ENCODE measurements at regions not wholly inside any gene's neighbourhood (a gene's known extent, or its start where the extent isn't known, plus 50 kb on each side); places are given as distances from the start of the nearest gene placed in this dataset.

DNA sequence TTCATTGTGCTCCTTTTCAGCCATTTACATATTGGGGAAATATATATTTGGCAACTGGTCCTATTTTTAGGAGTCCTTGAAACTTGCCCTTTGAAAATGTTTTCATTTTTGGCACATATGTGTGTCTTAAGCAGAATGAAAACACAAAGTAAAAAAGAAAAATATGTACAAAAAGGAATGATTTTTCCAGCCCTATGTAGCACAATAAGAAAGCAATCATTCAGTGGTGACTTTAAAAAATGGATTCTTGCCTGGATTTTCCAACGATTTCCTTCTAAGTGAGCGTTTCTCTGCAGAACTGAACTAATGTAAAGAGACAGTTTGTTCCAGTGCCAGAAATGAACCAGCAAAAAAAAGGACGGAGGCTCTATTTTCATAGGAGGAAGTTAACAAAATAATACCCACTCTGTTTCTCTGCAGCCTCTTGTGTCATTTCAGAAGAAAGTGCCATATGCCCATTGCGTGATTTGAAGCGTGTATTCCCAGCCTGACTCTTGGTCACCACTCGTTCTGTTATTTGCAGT, 340.1 kb downstream of the SETD4 start:
- peaks cover 25 to 27% of the 10 kb centered on the region in 2 experiments for H3K27me3 ChIP-seq (ENCODE audit: control insufficient read depth in 2 of 2, insufficient read depth in 2 of 2, low read length in 2 of 2)
- no TSS peak for BruUV-seq (replicated peaks)
- no peaks in the 10 kb centered on the region for H3K79me2 ChIP-seq (ENCODE audit: control insufficient read depth, insufficient read depth, low read length)
- H3K9me3 ChIP-seq (replicated peaks; ENCODE audit: control insufficient read depth, insufficient read depth, low read length), result no peaks in the 10 kb centered on the region
- H2AFZ ChIP-seq (ENCODE audit: low read depth, low read length), result no peak overlapping the region
- ChIA-PET POLR2A (no interaction called here), CTCF (interaction anchor here (1.0 to 1.4 kb wide), 2 partner anchors 11 to 975 kb away, joined by 3 read pairs; no protein-coding TSS in a partner anchor)
- H3K4me3 ChIP-seq (replicated peaks in 1 of 3; ENCODE audit: insufficient read depth in 1 of 3, low read depth in 1 of 3, low read length in 3 of 3), result no peak overlapping the region
- no peaks in the 10 kb centered on the region for H3K4me1 ChIP-seq (ENCODE audit: control insufficient read depth, extremely low read depth, insufficient read depth, low read length)
- H3K4me2 ChIP-seq (ENCODE audit: insufficient read depth, low read length), result no peak overlapping the region
- no peak overlapping the region for H3K27ac ChIP-seq (ENCODE audit: insufficient read depth, low read depth, low read length)
- FAIRE-seq (no peak), DNase-seq (ENCODE audit: low read depth, low spot score) (no peak)
- H3K9ac ChIP-seq (replicated peaks; ENCODE audit: extremely low read depth, insufficient read depth, low read length), result no peak overlapping the region
- H4K20me1 ChIP-seq (replicated peaks; ENCODE audit: control insufficient read depth, extremely low read depth, insufficient read depth, low read length), result no peaks in the 10 kb centered on the region
- intact Hi-C loops (cut with micrococcal nuclease), result no loop called here
- dilution Hi-C loops (cut with MboI; ENCODE audit: extremely low pct_ligation_motif_present, low sequenced_read_pairs), result no loop called here
- TF ChIP-seq POLR2A (IDR thresholded peaks at IDR 0.05; ENCODE audit: low read depth, low read length) (no peak), POLR2AphosphoS5 (IDR thresholded peaks at IDR 0.05; ENCODE audit: insufficient read depth, low read depth, low read length) (no peak), JUN (IDR thresholded peaks at IDR 0.05; ENCODE audit: borderline replicate concordance, insufficient read depth, insufficient read length, low read depth) (no peak), MYC (IDR thresholded peaks at IDR 0.05; ENCODE audit: low read depth, low read length) (no peak), FOS (IDR thresholded peaks at IDR 0.05; ENCODE audit: borderline replicate concordance, insufficient read depth, low read length) (no peak), EZH2 (IDR thresholded peaks at IDR 0.05; ENCODE audit: borderline replicate concordance, low read depth, low read length, severe bottlenecking) (no peak), GATA2 (IDR thresholded peaks at IDR 0.05; ENCODE audit: insufficient read depth, insufficient read length, low read depth, low read length) (no peak)
- TF ChIP-seq, protein P1, sequence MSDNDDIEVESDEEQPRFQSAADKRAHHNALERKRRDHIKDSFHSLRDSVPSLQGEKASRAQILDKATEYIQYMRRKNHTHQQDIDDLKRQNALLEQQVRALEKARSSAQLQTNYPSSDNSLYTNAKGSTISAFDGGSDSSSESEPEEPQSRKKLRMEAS (IDR thresholded peaks at IDR 0.05; ENCODE audit: insufficient read depth, insufficient read length), result no peak
- TF ChIP-seq, protein P2, sequence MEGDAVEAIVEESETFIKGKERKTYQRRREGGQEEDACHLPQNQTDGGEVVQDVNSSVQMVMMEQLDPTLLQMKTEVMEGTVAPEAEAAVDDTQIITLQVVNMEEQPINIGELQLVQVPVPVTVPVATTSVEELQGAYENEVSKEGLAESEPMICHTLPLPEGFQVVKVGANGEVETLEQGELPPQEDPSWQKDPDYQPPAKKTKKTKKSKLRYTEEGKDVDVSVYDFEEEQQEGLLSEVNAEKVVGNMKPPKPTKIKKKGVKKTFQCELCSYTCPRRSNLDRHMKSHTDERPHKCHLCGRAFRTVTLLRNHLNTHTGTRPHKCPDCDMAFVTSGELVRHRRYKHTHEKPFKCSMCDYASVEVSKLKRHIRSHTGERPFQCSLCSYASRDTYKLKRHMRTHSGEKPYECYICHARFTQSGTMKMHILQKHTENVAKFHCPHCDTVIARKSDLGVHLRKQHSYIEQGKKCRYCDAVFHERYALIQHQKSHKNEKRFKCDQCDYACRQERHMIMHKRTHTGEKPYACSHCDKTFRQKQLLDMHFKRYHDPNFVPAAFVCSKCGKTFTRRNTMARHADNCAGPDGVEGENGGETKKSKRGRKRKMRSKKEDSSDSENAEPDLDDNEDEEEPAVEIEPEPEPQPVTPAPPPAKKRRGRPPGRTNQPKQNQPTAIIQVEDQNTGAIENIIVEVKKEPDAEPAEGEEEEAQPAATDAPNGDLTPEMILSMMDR (IDR thresholded peaks at IDR 0.05; ENCODE audit: extremely low read depth in 1 of 2, insufficient read depth in 1 of 2, low read depth in 1 of 2, low read length in 2 of 2), result no peak
- no peaks in the 10 kb centered on the region for H3K9me1 ChIP-seq (replicated peaks; ENCODE audit: control insufficient read depth, extremely low read depth, insufficient read depth, low read length)
- H3K36me3 ChIP-seq (ENCODE audit: control insufficient read depth in 2 of 2, extremely low read depth in 1 of 2, insufficient read depth in 2 of 2, low read length in 2 of 2), result no peaks in the 10 kb centered on the region

Data from endothelial cell of umbilical vein (primary cell).